Left hindlimb (tissue), 1 donor: ENCODE measurements at regions not wholly inside any gene's neighbourhood (a gene's known extent, or its start where the extent isn't known, plus 50 kb on each side); places are given as distances from the start of the nearest gene placed in this dataset.

Source experiments
- DNase-seq: peaks from one replicate; pipeline ENCODE4 v3.0.0-alpha.2; 2018

DNA sequence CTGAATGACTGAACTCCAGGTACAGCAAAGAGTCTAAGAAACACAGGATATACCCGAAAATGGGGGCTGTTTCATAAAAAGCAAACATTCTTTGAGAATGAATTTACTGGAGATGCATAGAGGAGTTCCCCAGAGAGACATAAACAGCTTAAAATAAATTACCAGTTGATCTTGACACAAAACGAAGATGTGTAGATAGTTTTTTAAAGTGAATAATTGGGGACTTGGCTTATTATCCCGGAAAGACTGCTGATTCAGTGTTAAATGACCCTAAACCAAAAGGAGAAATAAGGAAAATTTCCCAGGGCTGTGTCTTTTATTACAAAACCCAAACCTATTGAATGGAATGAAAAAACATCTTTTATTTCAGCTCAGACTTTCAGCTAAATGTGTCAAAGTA lies 1052.8 kb upstream of the TMEM132C start:
- no peak for DNase-seq

DNA sequence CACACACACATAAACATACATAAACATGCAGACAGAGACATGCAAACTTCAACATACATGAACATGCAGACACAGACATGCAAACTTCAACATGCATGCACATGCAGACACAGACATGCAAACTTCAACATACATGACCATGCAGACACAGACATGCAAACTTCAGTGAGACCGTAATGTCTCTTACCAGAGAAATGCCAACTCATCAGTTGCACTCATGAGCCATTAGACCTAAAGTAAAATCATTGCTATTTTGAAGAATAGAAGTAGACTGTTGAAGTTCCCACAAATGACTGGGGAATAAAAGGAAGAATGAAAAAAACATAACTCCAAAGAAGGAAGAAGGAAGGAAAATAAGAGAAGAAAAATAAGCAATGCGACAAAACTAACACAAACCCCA lies 1044.0 kb upstream of the TMEM132C start:
- DNase-seq: no peak

DNA sequence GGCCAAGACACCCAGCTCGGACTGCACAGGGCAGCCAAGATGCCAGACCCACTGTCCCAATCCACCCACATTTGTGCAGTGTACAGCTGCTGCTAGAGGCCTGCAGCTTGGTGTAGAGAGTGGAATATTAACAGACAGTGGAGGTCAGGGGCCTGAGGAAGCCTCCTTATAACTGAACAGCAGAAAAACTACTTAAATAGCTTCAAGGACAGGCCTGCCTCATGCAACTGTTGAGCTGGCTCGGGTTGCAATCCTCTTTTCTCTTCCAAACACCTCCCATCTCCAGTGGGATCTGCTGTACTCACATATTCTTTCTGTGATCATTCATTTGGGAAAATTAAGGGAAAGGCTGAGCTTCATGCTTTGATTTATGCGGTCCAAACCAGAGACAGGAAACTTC lies 1043.2 kb upstream of the TMEM132C start:
- no peak for DNase-seq

DNA sequence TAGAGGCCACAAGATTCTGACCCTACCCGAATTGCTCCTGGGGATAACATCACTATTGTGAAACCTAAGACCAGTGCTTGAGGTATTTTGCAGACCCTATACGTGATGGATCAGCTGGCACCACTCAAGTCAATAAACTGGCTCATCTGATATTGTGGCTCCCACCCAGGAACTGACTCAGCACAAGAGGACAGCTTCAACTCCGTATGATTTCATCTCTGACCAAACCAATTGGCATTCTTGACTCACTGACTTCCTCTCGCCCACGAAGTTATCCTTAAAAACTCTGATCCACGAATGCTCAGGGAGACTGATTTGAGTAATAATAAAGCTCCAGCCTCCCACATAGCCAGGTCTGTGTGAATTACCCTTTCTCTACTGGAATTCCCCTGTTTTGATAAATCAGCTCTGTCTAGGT lies 1036.1 kb upstream of the TMEM132C start:
- no peak for DNase-seq

DNA sequence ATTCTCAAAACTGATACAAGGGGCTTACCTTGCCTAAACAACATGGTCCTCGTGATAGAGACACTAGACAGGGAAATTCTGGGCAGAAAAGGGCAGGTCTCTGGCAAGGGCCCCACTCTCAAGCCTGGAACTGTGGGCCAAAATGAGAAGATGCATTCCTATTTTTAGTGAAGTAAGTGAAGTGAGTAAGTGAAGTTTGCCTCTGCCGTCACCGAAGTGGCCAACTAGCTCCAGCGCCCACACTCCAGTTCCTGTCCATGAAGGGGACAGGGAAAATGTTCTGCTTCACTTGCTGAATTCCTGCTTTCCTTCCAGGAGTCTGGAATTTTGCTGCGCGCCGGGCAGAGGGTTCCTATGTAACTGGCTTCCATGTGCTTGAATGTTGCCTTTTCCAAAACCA lies 1035.6 kb upstream of the TMEM132C start:
- DNase-seq: no peak

DNA sequence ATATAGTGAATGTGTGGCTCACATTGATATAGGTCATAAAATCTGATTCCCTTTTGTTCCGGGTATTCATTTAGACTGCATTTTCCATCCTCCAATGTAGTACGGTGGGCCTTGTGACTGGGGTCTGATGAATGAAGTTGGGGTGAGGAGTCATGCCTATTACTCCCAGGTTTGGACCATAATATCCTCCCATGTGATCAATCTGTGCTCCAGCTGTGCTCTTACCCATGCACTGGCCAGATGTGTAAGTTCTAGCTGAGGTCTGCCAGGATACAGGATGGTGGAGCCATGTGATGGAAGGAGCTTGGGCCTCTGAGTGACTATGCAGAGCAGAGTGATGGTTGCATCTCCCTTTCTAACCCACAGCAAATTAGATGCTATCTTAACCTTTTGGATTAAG lies 1034.0 kb upstream of the TMEM132C start:
- DNase-seq: no peak

DNA sequence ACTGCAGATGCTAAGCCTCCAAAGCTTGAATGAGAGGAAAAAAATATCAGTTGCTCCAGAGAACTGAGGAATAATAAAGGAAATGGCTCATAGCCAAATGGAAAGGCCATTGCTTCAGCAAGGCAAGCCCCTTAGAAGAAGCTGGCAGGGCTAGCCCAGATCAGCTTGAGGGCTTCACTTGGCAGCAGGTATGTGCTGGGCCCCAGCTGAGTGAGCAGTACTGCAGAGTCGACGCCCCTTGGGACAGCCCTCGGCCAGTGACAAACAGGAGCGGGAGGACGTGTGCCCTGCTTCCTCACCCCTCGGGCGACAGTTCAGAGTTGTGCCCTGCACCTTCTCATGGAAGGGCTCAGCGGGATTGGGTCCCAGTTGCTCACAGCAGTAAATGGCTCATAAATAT lies 1031.2 kb upstream of the TMEM132C start:
- DNase-seq: no peak

DNA sequence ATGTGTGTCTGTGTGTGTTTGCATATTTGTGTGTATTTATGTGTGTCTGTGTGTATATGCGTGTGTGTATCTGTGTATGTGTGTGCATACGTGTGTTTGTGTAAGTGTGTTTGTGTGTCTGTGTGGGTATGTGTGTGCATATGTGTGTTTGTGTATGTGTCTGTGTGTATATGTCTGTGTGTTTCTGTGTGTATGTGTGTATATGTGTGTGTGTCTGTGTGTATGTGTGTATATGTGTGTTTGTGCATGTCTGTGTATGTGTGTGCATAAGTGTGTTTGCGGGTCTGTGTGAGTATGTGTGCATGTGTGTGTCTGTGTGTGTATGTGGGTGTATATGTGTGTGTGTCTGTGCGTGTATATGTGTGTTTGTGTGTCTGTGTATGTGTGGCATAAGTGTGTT lies 1030.5 kb upstream of the TMEM132C start:
- DNase-seq: no peak

DNA sequence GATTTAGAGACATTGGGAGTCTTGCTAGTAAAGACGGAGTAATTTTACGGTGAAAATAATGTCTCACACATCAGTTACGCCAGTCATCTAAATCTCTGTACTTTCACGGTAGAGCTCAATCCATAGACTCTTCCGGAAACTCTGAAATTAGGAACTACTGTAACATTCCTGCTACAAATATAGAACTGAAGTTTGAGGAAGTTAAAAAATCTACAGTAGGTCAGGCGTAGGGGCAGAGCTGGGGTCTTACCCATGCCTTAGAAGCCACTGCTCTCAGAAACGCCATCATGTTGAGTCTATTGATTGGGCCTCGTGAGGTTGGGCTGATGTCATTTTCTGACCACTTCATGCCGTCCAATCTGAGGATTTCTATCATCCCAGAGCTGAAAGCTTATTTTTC lies 1029.8 kb upstream of the TMEM132C start:
- no peak for DNase-seq

DNA sequence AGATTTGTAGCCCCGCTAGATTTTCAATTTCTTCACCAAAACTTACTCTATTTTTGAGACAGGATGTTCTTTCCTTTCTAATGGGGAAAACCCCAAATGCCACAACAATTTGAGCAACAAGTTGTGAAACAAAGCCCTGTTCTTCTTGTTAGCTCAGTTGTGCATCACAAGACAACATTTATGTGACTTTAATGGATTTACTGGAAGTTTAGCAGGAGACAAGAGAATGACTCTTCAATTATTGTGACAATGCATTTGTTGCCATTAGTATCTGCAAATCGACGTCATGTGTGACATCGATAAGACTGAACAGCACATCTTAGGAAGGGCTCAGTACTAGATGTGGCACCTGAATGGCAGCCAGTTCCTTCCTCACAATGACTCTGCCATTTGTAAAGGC lies 1028.9 kb upstream of the TMEM132C start:
- DNase-seq: no peak

DNA sequence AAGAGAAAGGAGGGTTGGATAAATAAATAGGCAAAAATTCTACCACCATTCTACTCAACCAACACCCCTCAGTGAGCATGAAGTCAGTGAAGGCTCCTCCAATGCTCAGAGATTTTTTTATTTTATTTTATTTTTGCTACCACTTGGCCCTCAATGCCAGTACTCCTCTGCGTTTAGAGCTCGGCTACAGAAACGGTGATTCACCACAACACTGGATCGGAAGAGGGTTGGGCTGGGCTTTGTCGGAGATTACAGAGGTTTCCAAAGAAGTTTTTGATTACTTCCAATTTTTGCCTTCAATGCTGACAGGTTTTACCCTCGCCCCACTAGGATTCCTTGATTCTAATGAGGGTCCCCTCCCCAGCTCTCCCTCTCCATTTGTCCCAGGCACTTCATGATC lies 1027.2 kb upstream of the TMEM132C start:
- DNase-seq: no peak

DNA sequence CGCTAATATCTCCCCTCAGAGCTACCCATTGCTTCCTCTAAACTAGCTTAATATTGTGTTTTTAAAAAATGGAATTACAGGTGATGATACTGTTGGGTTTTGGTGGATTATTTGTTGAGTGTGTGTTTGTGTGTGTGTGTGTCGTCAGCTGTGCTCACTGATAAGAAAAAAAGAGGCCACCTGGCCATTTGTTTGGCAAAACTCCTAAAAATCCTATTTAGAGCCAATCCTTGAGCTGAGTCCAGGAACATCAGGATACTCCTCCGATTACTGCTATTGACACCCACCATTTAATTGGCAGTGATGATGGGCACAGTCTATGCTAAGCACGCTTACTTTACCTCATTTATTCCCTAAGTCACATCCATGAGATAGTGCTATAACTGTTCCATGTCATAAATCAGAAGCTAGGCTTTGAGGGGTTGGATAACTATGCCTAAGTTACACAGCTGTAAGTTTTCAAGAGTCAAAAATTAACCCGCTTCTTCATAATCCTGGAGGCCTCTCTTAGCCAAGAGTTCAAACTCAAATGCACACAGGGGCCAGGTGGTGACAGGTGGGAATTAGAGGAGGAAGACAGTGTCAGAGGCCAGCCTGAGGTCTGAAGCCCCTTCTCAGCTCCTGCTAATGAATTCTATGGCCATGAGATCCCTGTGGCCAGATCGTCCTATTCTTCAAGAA lies 1026.6 kb upstream of the TMEM132C start:
- no peak for DNase-seq

DNA sequence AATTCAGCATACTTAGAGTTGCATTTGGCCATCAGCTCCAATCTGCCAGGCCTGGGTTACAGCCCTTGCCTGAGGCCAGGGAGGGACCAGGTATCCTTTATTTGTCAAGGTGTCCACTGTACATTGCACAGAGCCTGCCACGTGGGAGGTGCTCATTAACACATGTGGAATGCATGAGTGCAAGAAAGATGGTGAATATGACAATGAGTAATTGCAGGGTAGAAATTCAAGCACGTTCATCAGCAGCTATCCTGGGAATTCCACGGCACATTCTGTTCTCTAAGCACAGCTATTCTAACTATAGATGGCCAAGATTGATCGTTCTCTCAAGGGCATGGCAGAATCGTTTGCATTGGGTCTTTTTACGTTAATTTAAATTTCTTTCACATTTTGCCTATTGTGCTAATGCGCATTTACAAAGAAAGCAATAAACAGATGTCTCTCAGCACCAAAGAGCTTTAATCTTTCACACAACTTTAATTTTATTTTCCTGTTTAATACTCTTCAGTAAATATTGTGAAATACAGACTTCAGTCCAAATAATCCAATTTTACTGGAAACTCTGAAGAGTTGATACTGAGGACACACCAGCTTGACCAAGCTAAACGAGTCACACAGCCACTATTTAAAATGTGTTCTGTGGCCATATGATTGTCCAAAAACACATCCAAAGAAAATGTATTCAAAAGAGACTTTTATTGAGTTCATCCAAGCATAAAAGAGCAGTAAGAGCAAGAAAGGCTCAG lies 1025.7 kb upstream of the TMEM132C start:
- no peak for DNase-seq

DNA sequence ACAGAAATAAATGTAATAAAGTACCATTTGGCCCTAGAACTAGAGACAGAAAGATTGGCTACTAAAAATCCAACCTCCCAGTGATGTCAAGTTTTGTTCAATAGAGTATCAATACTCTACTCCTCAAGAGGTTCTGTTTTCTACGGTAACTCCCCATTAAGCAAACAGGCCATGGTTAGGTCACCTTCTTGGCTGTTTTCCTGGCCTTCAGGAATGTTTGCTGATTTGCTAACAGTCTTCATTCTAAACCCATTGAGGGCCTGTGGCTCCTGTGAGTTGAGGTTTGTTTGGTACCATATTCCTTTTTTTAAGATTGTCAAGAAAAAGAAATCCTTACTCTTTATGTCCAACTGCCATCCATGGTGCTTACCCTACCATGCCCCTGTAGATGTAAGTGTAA lies 1022.0 kb upstream of the TMEM132C start:
- DNase-seq: no peak

DNA sequence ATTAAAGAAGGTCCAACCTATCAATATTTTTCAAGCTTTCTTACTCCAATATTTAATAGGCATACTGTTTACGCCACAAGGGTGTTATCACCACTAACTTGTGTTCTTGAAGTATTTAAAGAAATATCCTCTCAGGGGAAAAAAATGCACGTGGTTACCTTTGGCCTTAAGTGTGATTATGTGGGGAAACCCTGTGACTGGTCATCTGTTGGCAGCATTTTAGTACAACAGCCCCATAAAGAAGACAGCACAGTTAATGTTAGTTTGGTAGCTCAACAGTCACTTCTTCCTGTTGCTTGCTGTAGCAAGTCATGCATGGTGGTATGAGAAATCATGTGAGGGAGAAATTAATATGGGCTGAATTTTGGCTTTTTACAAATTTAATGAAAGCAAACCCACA lies 1021.5 kb upstream of the TMEM132C start:
- no peak for DNase-seq

DNA sequence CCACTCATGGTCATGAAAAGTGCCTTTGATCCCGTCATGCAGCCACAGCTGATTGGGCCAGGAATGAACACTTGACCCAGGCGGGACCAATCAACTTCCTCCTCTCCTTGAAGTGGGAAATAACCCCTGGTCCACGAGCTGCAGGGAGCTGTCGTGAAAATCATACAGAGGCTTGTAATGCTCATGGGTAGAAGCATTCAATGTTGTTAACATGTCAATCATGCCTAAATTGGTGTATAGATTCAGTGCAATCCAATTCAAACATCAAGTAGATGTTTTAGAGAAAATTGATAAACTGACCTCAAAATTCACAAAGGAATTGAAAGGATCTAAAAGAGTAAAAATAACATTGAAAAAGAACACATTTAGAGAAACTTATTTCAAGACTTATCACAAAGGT lies 1019.0 kb upstream of the TMEM132C start:
- no peak for DNase-seq

DNA sequence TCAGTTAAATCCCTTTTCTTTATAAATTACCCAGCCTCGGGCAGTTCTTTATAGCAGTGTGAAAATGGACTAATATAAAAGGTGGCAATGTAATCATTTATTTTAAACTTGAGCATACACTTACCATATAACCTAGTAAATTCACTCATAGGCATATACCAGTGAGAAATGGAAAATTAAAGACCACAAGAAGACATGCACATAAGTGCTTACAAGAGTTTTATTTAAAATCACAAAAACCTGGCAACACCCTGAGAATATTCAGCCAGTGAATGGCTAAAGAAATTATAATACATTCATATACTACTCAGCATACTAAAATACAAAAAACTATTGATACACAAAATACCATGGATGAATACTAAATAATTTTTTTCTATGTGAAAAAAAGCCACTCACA lies 1017.5 kb upstream of the TMEM132C start:
- no peak for DNase-seq

DNA sequence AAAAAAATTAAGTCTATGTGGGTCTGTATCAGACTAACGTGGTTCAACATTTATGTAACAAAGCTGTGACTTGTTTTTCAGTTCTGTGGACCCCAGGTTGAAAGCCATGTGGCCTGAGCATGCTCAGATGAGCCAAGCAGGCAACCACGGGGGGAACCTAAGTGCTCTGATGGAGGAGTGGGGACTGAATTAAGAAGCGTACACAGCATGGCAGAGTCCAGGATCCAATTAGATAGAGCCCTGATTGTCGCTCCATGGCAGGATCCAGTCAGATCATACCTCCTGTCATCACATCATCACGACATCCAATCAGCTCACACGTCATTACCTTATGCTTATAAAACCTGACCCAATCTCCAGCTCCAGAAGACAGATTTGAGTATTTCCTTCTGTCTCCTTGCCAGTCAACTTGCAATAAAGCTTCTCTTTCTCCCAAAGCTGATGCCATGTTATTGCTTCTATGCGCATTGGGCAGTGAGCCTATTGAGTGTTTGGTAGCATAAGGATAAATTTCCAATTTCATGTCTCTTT lies 1013.1 kb upstream of the TMEM132C start:
- no peak for DNase-seq

DNA sequence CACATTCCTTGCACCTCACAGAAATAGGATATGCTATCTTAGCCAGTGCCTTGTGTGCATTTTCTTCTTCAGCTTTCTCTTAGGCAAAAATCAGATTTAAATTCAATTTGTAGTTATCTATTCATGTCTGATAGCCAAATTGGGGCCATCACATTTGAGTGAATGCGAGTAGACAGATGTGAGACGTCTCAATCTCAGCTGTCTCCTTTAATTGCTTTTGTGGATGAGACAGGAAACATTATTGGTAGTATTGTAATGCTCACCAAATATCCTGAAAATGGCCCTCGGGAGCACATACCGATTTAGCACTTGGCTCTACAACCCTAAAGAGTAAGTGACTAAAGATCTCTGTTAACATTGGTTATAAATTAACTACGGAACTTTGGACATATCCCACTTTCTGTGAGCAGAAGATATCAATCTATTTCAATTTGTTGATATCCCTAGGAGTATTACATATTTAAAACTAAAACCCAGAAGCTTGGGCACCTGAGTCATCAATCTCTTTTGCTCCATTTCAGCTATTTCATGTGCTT lies 1012.5 kb upstream of the TMEM132C start:
- DNase-seq: no peak

DNA sequence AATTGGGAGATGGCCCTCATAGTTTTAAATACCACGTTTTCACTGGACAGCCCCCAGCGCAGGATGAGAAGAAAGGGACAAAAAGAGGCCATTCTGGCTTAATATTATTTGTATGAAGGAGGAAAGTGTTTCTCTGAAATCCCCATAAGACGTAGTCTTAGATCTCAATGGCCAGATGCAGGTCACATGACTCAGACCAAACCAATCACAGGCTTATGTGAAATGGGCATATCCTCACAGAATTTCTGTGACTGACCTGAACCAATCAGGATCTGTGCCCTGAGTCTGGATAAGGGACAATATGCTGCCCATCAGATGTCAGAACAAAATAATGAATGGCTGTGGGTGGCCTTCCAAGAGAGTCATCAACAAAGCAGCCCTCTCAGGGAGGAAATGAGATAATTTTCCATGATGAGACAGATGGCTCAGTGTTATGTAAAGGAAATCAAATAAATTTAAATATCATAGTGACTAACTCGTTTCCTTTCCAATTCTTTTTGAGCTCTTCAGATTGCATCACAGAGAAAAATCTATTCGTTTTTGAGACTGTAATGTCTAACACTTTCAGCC lies 1009.5 kb upstream of the TMEM132C start:
- DNase-seq: no peak

DNA sequence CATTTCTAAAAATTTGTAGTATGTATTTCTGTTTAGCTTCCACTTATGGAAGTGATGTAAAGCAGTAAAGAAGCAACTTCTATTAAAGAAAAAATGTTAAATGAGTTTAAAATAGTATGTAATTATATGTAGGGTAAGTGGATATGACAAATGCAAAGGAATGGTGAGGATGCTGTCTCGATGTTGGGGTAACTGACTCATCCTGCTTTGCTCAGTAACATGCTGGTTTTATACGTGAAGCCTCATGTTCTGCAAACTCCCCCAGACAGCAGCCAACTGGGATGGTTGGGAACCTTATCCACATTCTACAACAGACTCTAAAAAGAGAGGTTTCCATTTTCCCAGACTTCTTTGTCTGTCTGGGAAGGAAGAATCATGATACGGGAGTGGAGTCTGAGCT lies 1006.4 kb upstream of the TMEM132C start:
- no peak for DNase-seq

DNA sequence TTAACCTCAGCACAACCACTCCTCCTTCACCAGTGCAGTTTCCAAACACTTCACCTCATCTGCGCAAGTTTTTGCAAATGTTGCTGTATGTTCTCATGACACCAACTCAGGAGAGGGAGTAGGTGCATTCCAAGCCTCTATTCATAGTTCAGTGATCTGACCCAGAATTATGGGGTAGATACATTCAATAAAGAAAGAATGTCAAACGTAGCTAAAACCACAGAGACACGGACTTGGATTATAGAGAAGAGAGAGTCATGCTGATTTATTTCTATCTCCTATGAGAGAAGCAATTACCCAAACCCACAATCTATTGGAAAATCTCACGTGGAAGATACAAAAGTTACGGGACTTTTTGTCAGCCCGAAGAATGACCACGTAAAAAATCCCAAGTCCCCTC lies 1006.0 kb upstream of the TMEM132C start:
- no peak for DNase-seq

DNA sequence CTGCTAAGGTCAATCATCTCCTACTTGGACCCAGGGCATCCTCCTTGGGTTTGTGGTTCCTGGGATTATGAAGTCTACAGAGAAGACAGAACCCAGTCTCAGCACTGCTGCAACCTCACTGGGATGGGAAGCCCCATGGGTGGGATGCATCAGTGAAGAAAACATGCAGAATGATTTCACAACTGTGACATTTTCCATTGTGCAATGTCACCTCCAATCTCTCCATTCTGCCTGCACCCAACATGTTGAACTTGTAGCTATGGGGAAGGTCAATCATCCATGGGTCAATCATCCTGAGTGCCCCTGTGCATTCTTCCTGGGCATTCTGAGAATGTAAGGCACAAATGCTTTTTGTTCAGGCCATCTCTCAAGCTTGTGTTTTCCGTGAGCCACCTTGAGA lies 1004.4 kb upstream of the TMEM132C start:
- no peak for DNase-seq

DNA sequence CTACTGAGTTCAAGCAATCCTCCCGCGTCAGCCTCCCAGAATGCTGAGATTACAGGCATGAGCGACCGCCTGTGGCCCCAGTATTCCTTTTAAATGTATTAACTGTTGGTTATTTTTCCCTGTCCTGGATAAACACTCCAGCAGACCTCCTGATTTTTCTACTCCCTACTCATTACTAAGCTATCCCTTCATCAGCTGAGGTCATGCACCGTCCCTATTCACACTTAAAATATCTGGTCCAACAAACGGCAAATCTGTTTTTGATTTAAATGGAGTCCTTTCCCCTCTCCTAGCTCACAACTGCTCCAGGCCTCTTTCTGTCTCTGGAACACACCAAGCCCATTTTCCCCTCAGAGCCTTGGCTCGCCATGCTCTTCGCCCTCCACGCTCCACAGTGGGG lies 1003.3 kb upstream of the TMEM132C start:
- no peak for DNase-seq
